ENCODE measurements at regions not wholly inside any gene's neighbourhood (a gene's known extent, or its start where the extent isn't known, plus 50 kb on each side); places are given as distances from the start of the nearest gene placed in this dataset.

DNA sequence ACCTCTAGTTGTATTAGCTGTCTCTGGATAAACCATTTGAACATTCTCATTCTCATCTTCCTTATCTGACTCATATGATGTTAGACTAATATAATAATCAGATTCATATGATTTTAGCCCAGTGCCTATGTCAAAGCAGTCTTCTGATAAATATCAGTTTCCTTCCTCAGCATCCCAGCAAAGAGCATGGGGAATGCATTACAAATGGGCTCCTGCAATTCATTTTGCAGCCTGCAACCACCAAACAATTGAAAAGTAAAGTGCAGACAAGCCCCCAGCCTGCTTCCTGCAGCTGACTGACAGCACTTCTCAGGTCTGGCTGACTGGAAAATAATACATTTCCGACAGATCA lies 78.2 kb upstream of the STAC start:
- no peak for DNase-seq

DNA sequence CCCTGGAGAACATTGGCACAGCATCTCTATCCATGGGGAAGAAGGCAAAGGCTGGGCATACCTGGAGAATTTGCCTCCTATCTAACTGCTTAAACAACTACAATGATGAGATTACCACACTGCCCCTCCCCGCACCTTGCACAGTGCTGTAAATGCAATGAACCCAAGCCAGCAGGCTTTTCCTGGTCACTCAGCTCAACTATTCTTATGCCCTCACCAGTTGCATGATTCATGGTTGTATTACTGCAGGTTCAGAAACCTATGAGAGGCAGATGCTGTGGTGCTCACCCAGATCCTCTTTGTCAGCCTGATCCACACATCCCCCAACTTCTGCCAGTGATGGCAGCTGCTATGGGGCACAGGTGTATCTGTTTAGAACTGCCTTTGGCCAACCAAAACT lies 77.7 kb upstream of the STAC start:
- DNase-seq, result no peak

DNA sequence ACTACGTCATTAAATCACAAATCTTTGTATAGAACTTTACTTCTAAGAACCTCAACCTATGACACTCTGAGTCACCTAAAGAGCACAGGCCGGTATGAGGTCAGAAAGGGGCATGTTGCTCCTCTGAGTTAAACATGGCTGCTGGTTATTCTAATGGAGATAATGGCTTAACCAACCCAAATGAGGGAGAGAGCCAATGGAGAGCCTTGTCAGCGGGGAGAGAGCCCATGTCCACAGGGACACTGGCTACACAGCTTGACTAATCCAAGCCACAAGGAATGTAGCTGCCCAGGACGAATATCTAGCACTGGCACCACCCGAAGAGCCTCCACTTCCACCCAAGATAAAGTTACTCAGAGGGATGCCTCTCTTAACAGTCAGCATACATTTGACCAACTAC lies 77.0 kb upstream of the STAC start:
- no peak for DNase-seq

DNA sequence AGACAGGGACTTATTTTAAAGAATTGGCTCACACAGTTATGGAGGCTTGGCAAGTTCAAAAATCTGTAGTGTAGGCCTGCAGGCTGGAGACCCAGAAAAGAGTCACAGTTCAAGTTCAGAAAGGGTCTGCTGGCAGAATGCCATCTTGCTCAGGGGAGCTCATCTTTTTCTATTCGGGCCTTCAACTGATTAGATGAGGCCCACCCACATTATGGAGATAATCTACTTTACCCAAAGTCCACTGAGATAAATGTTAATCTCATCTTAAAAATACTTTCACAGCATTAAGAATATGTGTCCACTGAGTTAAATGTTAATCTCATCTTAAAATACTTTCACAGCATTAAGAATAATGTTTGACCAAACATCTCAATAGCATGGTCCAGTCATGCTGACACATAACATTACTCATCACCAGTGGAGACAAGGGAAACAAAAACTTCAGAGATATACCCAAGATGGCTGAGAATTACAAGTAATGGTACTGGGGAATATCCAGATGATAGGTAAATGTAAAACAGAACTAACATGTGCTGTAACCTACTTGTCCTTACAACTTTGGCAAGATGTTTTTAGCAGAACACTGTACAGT lies 74.3 kb upstream of the STAC start:
- DNase-seq, result no peak

DNA sequence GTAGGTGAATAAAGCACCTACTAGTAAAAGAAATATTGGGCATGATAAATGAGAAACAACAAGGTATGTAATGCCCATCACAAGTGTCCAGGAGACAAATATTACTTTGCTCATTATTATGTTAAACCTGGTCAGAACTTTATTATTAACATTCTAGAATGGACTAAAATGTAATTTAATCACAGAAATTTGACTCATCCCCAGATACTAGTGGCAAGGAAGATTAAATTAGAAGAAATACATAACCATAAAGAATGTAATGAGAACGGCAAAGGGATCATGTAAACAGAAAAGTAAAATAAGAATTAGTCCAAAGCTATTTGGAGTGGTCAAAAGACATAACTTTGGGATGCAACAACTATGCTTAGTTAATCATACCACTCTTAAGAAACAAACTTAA lies 71.2 kb upstream of the STAC start:
- no peak for DNase-seq

DNA sequence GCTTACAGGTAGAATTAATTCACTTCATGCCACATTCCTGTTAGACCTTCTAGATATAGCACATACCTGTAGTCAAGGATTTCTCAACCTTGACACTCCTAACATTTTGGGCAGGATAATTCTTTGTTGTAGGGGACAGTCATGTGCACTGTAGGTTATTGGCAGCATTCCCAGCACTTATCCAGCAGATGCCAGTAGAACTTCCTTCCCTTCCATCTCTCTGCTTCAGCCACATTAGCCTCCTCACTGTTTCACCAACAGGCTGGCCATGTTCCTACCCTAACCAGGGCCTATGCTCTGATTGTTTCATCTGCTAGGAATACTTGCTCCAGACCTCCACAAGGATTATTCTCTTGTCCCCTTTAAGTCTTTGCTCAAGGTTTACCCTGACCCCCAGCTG lies 68.0 kb upstream of the STAC start:
- DNase-seq, result no peak

DNA sequence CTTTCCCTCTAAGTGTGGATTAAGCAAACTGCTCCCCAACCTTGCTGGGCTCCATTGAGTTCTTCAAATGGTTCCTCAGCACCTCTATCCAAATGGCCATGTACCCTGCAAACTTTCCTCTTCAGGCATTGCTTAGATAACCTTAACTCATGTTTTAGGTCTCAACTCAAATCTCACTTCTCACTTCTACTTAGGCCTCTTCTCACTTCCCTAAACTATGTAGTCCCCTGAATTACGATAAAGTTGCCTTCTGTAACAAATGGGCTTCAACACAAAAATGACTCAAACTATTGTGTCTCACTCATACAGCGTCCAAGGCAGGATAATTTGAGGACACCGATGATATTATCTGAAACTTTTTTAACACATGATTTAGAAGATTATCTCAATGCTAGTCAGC lies 62.4 kb upstream of the STAC start:
- no peak for DNase-seq

DNA sequence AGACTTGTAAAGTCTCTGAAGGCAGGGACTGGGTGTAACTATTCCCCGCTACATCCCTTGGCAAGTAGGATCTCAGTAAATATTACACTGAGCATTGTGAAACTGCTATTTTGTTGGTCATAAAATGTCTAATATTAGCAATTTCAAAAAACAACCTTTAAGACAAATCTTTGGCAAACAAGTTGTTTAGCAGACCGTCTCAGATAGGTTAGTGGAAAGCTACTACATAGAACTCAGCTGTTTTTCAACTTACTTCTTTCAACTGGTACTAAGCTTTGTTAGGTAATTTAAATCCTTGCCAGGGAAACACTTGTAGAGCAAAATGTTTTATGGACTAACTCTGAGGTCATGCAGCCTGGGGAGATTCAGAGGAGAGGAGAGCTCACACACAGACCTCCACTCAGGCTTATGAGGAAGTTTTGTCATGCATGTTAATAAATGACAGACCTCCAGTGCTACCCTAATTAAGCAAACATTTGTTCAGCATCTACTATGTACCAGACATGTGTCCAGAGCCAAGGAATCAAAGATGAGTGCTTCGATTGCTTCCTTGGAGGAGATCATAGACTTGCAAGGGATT lies 61.6 kb upstream of the STAC start:
- no peak for DNase-seq

DNA sequence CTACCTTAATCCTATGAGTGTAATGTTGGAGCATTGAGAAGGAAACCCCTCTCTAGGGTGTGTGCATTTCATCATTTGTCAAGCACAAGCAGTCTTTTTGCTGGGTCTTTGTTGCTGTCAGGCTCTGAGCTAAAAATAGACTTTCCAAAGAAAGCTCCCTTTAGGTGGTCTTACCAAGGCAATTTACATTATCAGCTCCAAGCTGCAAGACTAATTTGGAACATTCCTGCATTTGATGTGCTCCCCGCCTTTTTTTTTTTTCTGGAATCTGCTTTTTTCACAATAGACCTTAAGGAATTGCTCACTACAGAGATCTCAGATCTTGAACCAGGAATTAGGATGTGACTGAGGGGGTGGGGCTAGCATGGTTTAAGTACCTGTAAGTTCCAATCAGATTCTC lies 60.6 kb upstream of the STAC start:
- no peak for DNase-seq
